ENCODE measurements at regions not wholly inside any gene's neighbourhood (a gene's known extent, or its start where the extent isn't known, plus 50 kb on each side); places are given as distances from the start of the nearest gene placed in this dataset.

DNA sequence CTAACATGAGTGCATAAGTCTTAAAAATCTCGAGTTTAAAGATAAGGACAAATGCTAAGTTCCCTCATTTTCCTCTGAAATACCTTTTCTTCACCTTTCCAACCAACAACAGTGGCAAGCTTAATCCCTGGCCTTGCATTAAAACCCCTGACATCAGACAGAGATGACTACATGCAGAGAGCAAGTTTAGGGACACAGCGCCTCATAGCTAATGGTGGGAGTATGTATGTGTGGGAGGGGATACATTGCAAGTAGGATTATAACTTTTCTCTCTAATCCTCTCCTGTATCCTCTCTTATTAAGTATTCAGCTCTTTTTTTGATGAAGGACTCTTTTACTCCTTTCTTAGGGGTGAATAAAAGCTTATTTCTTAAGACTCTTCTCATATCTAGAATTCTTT lies 547.1 kb downstream of the CCER1 start:
- DNase-seq (ENCODE audit: low spot score in 2 of 2): no peak
- intact Hi-C loops (cut with DNase I; ENCODE audit: low total_unique reads): no loop called here
- Histone ChIP-seq H3K4me3 (no peak overlapping the region), H3K27ac (no peak overlapping the region), H3K27me3 (no peaks in the 10 kb centered on the region), H3K36me3 (no peaks in the 10 kb centered on the region), H3K4me1 (no peaks in the 10 kb centered on the region), H3K9me3 (no peaks in the 10 kb centered on the region)
- TF ChIP-seq, protein P1, sequence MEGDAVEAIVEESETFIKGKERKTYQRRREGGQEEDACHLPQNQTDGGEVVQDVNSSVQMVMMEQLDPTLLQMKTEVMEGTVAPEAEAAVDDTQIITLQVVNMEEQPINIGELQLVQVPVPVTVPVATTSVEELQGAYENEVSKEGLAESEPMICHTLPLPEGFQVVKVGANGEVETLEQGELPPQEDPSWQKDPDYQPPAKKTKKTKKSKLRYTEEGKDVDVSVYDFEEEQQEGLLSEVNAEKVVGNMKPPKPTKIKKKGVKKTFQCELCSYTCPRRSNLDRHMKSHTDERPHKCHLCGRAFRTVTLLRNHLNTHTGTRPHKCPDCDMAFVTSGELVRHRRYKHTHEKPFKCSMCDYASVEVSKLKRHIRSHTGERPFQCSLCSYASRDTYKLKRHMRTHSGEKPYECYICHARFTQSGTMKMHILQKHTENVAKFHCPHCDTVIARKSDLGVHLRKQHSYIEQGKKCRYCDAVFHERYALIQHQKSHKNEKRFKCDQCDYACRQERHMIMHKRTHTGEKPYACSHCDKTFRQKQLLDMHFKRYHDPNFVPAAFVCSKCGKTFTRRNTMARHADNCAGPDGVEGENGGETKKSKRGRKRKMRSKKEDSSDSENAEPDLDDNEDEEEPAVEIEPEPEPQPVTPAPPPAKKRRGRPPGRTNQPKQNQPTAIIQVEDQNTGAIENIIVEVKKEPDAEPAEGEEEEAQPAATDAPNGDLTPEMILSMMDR (IDR thresholded peaks at IDR 0.05): no peak
- TF ChIP-seq POLR2AphosphoS5 (IDR thresholded peaks at IDR 0.05) (no peak), POLR2A (IDR thresholded peaks at IDR 0.05) (no peak)

DNA sequence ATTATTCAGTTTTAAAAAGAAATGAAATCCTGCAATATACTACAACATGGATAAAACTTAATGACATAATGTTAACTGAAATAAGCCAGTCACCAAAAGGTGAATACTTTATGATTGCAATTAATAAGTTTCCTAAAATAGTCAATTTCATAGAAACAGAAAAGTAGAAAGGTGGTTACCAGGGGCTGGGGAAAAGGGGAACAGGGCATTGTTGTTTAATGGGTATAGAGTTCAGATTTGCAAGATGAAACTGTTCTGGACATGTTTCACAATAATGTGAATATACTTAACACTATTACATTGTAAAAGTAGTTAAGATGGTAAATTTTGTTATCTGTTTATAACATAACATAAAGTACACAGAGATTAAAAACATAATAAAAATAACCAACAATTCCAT lies 550.9 kb downstream of the CCER1 start:
- intact Hi-C loops (cut with DNase I; ENCODE audit: low total_unique reads): no loop called here
- H3K4me1 ChIP-seq: no peaks in the 10 kb centered on the region
- no peaks in the 10 kb centered on the region for H3K27me3 ChIP-seq
- no peak for DNase-seq (ENCODE audit: low spot score in 2 of 2)
- TF ChIP-seq POLR2A (IDR thresholded peaks at IDR 0.05): no peak
- TF ChIP-seq, protein P1 (IDR thresholded peaks at IDR 0.05): no peak
- no peak for TF ChIP-seq POLR2AphosphoS5 (IDR thresholded peaks at IDR 0.05)
- H3K4me3 ChIP-seq: no peak overlapping the region
- H3K36me3 ChIP-seq: no peaks in the 10 kb centered on the region
- H3K27ac ChIP-seq: no peak overlapping the region
- H3K9me3 ChIP-seq: no peaks in the 10 kb centered on the region

DNA sequence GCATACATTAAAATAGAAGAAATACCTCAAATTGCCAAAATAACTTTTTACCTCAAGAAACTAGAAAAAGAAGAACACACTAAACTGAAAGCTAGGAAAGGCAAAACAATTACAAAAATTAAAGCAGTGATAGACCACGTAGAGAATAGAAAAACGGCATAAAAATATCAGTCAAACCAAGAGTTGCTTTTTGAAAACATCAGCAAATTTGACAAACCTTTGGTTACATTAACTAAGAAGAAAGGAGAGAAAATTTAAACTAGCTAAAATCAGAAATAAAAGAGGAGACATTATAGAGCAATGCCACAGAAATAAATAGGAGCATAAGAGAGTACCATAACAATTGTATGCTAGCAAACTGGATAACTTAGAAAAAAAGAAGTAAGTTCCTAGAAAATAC lies 553.8 kb downstream of the CCER1 start:
- H3K27ac ChIP-seq: no peak overlapping the region
- no peaks in the 10 kb centered on the region for H3K36me3 ChIP-seq
- TF ChIP-seq POLR2A (IDR thresholded peaks at IDR 0.05): no peak
- TF ChIP-seq, protein P1 (IDR thresholded peaks at IDR 0.05): no peak
- no peak for TF ChIP-seq POLR2AphosphoS5 (IDR thresholded peaks at IDR 0.05)
- H3K9me3 ChIP-seq: peaks cover 0 to 8% of the 10 kb centered on the region in 2 donors
- intact Hi-C loops (cut with DNase I; ENCODE audit: low total_unique reads): no loop called here
- H3K27me3 ChIP-seq: no peaks in the 10 kb centered on the region
- H3K4me1 ChIP-seq: no peaks in the 10 kb centered on the region
- DNase-seq (ENCODE audit: low spot score in 2 of 2): no peak
- H3K4me3 ChIP-seq: no peak overlapping the region

DNA sequence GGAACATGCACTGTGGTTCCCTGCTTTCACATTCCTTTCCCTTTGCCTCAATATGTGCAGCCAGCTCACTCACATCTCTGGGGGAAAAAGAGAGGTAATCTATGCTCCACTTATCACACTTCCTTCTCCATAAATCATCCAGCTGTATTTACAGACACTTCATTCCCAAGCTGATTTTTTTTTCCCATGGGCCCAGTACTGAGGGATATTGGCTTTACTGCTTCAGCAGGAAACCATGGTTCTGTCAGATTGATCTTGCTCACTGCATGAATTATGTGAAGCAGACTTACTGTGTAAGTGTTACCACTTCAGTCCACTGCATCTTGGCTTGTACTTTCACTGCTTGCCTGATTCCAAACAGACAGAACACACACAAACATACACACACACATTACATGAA lies 555.6 kb downstream of the CCER1 start:
- Histone ChIP-seq H3K4me1 (no peaks in the 10 kb centered on the region), H3K36me3 (no peaks in the 10 kb centered on the region), H3K4me3 (no peak overlapping the region), H3K9me3 (peaks cover 6 to 16% of the 10 kb centered on the region in 2 donors), H3K27ac (no peak overlapping the region), H3K27me3 (no peaks in the 10 kb centered on the region)
- DNase-seq (ENCODE audit: low spot score in 2 of 2): no peak
- intact Hi-C loops (cut with DNase I; ENCODE audit: low total_unique reads): no loop called here
- TF ChIP-seq POLR2AphosphoS5 (IDR thresholded peaks at IDR 0.05): no peak
- TF ChIP-seq POLR2A (IDR thresholded peaks at IDR 0.05): no peak
- TF ChIP-seq, protein P1 (IDR thresholded peaks at IDR 0.05): no peak

DNA sequence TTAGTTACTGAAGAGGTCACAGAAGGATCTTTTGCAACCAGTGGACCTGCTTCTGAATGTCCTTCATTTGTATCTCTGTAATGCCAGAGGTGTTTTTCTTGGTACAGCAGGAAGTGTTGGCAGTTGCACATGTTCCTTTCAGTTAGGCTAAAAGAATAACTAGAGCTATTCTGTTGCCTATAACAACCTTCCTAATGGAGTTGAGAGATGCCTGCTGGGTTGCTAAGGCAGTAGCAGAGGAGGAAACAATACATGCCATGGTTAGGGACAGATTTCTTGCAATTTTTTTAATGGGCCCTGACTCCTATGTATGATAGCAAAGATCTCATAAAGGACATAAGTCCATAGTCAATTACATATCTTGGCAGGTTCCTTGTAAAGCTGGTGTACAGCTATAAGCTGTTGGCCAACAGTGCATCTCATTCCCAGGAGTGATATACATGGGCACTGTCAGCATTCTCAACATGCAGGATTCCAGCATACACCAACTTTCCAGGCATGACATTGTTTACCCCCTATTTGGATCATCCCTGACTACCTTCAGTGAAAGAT lies 556.6 kb downstream of the CCER1 start:
- Histone ChIP-seq H3K27ac (no peak overlapping the region), H3K27me3 (no peaks in the 10 kb centered on the region), H3K36me3 (no peaks in the 10 kb centered on the region), H3K4me3 (no peak overlapping the region), H3K9me3 (peaks cover 6 to 16% of the 10 kb centered on the region in 2 donors), H3K4me1 (no peaks in the 10 kb centered on the region)
- no peak for DNase-seq (ENCODE audit: low spot score in 2 of 2)
- intact Hi-C loops (cut with DNase I; ENCODE audit: low total_unique reads): no loop called here
- TF ChIP-seq POLR2A (IDR thresholded peaks at IDR 0.05): no peak
- no peak for TF ChIP-seq POLR2AphosphoS5 (IDR thresholded peaks at IDR 0.05)
- TF ChIP-seq, protein P1 (IDR thresholded peaks at IDR 0.05): no peak
